ENCODE measurements at regions not wholly inside any gene's neighbourhood (a gene's known extent, or its start where the extent isn't known, plus 50 kb on each side); places are given as distances from the start of the nearest gene placed in this dataset.
A peak's percentile ranks its signal among the peaks of the same experiment; 100 is the strongest.

DNA sequence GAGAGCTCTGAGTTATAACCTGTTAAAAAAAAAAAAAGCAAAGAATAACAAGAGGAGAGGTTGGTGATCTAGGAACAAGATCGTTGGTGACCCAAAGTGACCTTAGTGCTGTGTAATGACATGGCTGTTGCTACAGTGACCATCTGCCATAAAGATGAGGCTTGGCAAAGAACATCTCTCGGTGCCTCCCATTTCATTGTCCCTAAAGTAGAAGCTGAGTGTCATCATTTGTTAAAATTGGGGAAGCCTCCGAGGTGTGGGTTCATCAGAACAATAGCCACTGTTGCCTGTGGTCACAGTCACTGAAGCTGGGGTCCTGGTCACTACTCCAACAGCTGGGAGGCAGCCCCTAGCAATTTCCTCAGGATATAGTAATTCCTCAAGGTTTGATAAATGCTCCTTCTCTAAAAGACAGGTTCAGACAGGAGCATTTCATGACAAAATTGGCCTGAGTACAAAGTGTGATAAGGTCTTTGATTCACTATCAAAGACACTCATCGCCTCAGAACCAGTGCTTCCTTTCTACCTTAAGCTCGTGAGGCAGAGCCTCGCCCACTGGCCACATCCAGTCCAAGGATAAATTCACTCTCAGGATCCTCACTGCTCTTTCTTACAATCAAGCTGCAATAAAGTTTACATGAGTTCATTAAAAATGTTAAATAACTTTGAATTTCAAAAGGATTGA, 81.9 kb upstream of the RGS2 start:
- H4K5ac ChIP-seq (ENCODE audit: insufficient read length, low read depth, low read length), result no peak overlapping the region
- H3K4me2 ChIP-seq (ENCODE audit: insufficient read depth in 1 of 2, low read depth in 2 of 2, low read length in 2 of 2), result no peak overlapping the region
- no peak overlapping the region for H4K91ac ChIP-seq (replicated peaks; ENCODE audit: insufficient read length, low read length)
- no peaks in the 10 kb centered on the region for H3K79me1 ChIP-seq (ENCODE audit: low read depth, low read length)
- DNase-seq (ENCODE audit: low read depth in 1 of 2, low spot score in 2 of 2), result no peak
- no peak overlapping the region for H2BK120ac ChIP-seq (replicated peaks; ENCODE audit: low read depth, low read length)
- H3K18ac ChIP-seq (ENCODE audit: extremely low read depth, low read length), result no peak overlapping the region
- CTCF ChIA-PET (ENCODE audit: partially characterized antibody), result interaction anchor here (1.6 kb wide), 1 partner anchor 80 kb away, joined by 4 read pairs; no protein-coding TSS in a partner anchor
- no peak overlapping the region for H2BK12ac ChIP-seq (ENCODE audit: low read depth, low read length)
- no peak overlapping the region for H3K23ac ChIP-seq (ENCODE audit: insufficient read length)
- POLR2A ChIA-PET (ENCODE audit: partially characterized antibody), result no interaction called here
- no peaks in the 10 kb centered on the region for H3K4me1 ChIP-seq (replicated peaks in 1 of 4; ENCODE audit: control insufficient read depth in 3 of 4, insufficient read depth in 4 of 4, low read length in 3 of 4)
- no peak overlapping the region for H3K9ac ChIP-seq (replicated peaks in 1 of 4; ENCODE audit: extremely low read depth in 1 of 4, low read depth in 3 of 4, low read length in 3 of 4)
- 0 out of 2 replicates have a peak overlapping the region, but pooled peaks have one; percentile 10 for H2AFZ ChIP-seq (ENCODE audit: low read length)
- H3K14ac ChIP-seq (ENCODE audit: insufficient read length), result no peak overlapping the region
- H3K4me3 ChIP-seq (ENCODE audit: extremely low read depth in 1 of 4, insufficient read depth in 2 of 4, low read depth in 3 of 4, low read length in 4 of 4), result no peak overlapping the region
- no peak overlapping the region for H2BK5ac ChIP-seq (ENCODE audit: low read depth, low read length)
- no peak overlapping the region for H2BK20ac ChIP-seq (ENCODE audit: low read length)
- no peak overlapping the region for H3K27ac ChIP-seq (ENCODE audit: low read depth, low read length)
- 91% methylated on average over 6 of the region's 6 CpGs; no CpG with 5 or more reads in 1 of the 2 experiments for WGBS, 2 experiments (ENCODE audit: extremely low coverage in 1 of 2, insufficient coverage in 1 of 2, insufficient read length in 1 of 2, insufficient replicate concordance in 2 of 2, low coverage in 1 of 2, low lambda C conversion rate in 2 of 2, missing lambda C conversion rate in 1 of 2)
- no peaks in the 10 kb centered on the region for H3K27me3 ChIP-seq (replicated peaks in 1 of 4; ENCODE audit: control insufficient read depth in 3 of 4, extremely low read depth in 1 of 4, insufficient read depth in 3 of 4, low read length in 3 of 4)
- FAIRE-seq, result no peak
- H3K56ac ChIP-seq (replicated peaks; ENCODE audit: insufficient read length, low read depth, low read length), result no peak overlapping the region
- H2BK15ac ChIP-seq (ENCODE audit: low read length), result no peak overlapping the region
- no peak overlapping the region for H2AK5ac ChIP-seq (ENCODE audit: low read depth, low read length)
- H3K9me3 ChIP-seq (ENCODE audit: insufficient read depth in 2 of 2, low read depth in 1 of 2, low read length in 1 of 2), result no peaks in the 10 kb centered on the region
- H3K36me3 ChIP-seq (ENCODE audit: control insufficient read depth in 2 of 4, insufficient read depth in 4 of 4, low read length in 3 of 4), result no peaks in the 10 kb centered on the region
- H3K4ac ChIP-seq (replicated peaks; ENCODE audit: insufficient read length, low read depth, low read length), result no peak overlapping the region
- no peaks in the 10 kb centered on the region for H3K23me2 ChIP-seq (ENCODE audit: low read depth, low read length)
- H3K79me2 ChIP-seq (ENCODE audit: control insufficient read depth in 1 of 2, insufficient read depth in 2 of 2, low read length in 2 of 2), result no peaks in the 10 kb centered on the region
- no peak overlapping the region for H4K8ac ChIP-seq (ENCODE audit: extremely low read depth, insufficient read depth, low read length)
- H4K20me1 ChIP-seq (replicated peaks in 1 of 2; ENCODE audit: control insufficient read depth in 1 of 2, insufficient read depth in 2 of 2, low read length in 2 of 2), result no peaks in the 10 kb centered on the region
- TF ChIP-seq RNF2 (IDR thresholded peaks at IDR 0.05; ENCODE audit: borderline replicate concordance, low read depth, low read length, missing control alignments, poor library complexity, severe bottlenecking) (no peak), RAD21 (IDR thresholded peaks at IDR 0.05 in 1 of 2, conservative IDR thresholded peaks at IDR 0.05 in 1 of 2; ENCODE audit: low read depth in 2 of 2, low read length in 2 of 2) (no peak), TCF12 (IDR thresholded peaks at IDR 0.05; ENCODE audit: low read depth, low read length) (no peak), RFX5 (IDR thresholded peaks at IDR 0.05; ENCODE audit: borderline replicate concordance, low read depth, low read length) (no peak), CHD1 (IDR thresholded peaks at IDR 0.05; ENCODE audit: low read depth, low read length) (no peak), TEAD4 (IDR thresholded peaks at IDR 0.05; ENCODE audit: low read depth, low read length) (no peak), YY1 (IDR thresholded peaks at IDR 0.05; ENCODE audit: low read depth, low read length) (no peak), TAF7 (optimal IDR thresholded peaks at IDR 0.05; ENCODE audit: borderline replicate concordance, low read depth, low read length) (no peak), KDM4A (IDR thresholded peaks at IDR 0.05; ENCODE audit: low read depth, low read length, severe bottlenecking) (no peak), CREB1 (IDR thresholded peaks at IDR 0.05) (no peak), POLR2A (IDR thresholded peaks at IDR 0.05; ENCODE audit: control extremely low read depth in 1 of 2, low read depth in 2 of 2, low read length in 2 of 2) (no peak)
- TF ChIP-seq, protein P1, sequence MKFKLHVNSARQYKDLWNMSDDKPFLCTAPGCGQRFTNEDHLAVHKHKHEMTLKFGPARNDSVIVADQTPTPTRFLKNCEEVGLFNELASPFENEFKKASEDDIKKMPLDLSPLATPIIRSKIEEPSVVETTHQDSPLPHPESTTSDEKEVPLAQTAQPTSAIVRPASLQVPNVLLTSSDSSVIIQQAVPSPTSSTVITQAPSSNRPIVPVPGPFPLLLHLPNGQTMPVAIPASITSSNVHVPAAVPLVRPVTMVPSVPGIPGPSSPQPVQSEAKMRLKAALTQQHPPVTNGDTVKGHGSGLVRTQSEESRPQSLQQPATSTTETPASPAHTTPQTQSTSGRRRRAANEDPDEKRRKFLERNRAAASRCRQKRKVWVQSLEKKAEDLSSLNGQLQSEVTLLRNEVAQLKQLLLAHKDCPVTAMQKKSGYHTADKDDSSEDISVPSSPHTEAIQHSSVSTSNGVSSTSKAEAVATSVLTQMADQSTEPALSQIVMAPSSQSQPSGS (IDR thresholded peaks at IDR 0.05; ENCODE audit: low read length), result no peak

All from H1 (cell line).